ENCODE measurements at regions not wholly inside any gene's neighbourhood (a gene's known extent, or its start where the extent isn't known, plus 50 kb on each side); places are given as distances from the start of the nearest gene placed in this dataset.

DNA sequence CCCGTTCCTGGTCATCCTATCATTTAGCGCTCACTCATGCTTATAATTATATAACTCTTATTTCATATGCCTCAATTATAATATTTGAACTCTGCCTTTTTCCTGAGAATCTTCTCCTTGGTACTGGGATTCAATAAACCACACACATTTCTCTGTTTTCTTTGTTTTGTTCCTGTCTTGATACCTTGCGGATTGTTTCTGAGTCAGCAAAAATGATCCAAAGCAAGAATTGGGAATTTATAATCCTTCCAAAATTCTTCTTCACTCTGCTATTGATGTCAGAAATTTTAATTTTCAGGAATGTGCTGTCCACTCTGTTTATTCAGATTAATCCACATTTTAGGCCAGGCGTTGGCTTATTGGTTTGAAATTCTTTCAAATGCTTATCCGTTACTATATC lies 886.0 kb downstream of the SUCLG1 start:
- intact Hi-C loops (cut with micrococcal nuclease; ENCODE audit: unreplicated experiment) = no loop called here
- no peaks in the 10 kb centered on the region for H3K4me1 ChIP-seq (ENCODE audit: control insufficient read depth, insufficient read depth, low read length)

GRCh38 chr2:83572400-83572799 lies 886.7 kb downstream of the SUCLG1 start:
- no peaks in the 10 kb centered on the region for H3K27me3 ChIP-seq (ENCODE audit: control insufficient read depth, insufficient read depth, low read length)
- no peaks in the 10 kb centered on the region for H3K9me3 ChIP-seq (ENCODE audit: control insufficient read depth, insufficient read depth, low read depth, low read length)
- ChIA-PET POLR2A (no interaction called here), CTCF (no interaction called here)
- DNase-seq (ENCODE audit: low read depth, low spot score) = no peak
- H3K27ac ChIP-seq (ENCODE audit: low read length) = no peak overlapping the region
- H3K4me1 ChIP-seq (ENCODE audit: control insufficient read depth, insufficient read depth, low read length) = no peaks in the 10 kb centered on the region
- in situ Hi-C loops (cut with HindIII; ENCODE audit: low pct_unique_long_range_greater_than_20kb, low sequenced_read_pairs) = no loop called here
- no peak for ATAC-seq
- TF ChIP-seq, protein P1, sequence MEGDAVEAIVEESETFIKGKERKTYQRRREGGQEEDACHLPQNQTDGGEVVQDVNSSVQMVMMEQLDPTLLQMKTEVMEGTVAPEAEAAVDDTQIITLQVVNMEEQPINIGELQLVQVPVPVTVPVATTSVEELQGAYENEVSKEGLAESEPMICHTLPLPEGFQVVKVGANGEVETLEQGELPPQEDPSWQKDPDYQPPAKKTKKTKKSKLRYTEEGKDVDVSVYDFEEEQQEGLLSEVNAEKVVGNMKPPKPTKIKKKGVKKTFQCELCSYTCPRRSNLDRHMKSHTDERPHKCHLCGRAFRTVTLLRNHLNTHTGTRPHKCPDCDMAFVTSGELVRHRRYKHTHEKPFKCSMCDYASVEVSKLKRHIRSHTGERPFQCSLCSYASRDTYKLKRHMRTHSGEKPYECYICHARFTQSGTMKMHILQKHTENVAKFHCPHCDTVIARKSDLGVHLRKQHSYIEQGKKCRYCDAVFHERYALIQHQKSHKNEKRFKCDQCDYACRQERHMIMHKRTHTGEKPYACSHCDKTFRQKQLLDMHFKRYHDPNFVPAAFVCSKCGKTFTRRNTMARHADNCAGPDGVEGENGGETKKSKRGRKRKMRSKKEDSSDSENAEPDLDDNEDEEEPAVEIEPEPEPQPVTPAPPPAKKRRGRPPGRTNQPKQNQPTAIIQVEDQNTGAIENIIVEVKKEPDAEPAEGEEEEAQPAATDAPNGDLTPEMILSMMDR (IDR thresholded peaks at IDR 0.05) = no peak
- TF ChIP-seq POLR2AphosphoS5 (IDR thresholded peaks at IDR 0.05; ENCODE audit: low read depth, low read length) (no peak), REST (IDR thresholded peaks at IDR 0.05; ENCODE audit: insufficient read depth in 1 of 2, low read depth in 2 of 2, low read length in 1 of 2) (no peak), TCF7L2 (IDR thresholded peaks at IDR 0.05; ENCODE audit: low read depth, low read length) (no peak), SIN3A (IDR thresholded peaks at IDR 0.05; ENCODE audit: borderline replicate concordance, insufficient read depth, low read depth, low read length) (no peak)
- H3K4me3 ChIP-seq (ENCODE audit: low read depth in 2 of 2, low read length in 2 of 2) = no peak overlapping the region
- no TSS peak for BruUV-seq (replicated peaks)
- intact Hi-C loops (cut with micrococcal nuclease; ENCODE audit: unreplicated experiment) = no loop called here
- H3K36me3 ChIP-seq (ENCODE audit: control insufficient read depth, insufficient read depth, low read length) = no peaks in the 10 kb centered on the region

More for the DNA sequence above, 886.0 kb downstream of the SUCLG1 start:
- ATAC-seq = no peak
- in situ Hi-C loops (cut with HindIII; ENCODE audit: low pct_unique_long_range_greater_than_20kb, low sequenced_read_pairs) = no loop called here
- H3K27ac ChIP-seq (ENCODE audit: low read length) = no peak overlapping the region
- no peak for DNase-seq (ENCODE audit: low read depth, low spot score)
- TF ChIP-seq REST (IDR thresholded peaks at IDR 0.05; ENCODE audit: insufficient read depth in 1 of 2, low read depth in 2 of 2, low read length in 1 of 2) (no peak), POLR2AphosphoS5 (IDR thresholded peaks at IDR 0.05; ENCODE audit: low read depth, low read length) (no peak), SIN3A (IDR thresholded peaks at IDR 0.05; ENCODE audit: borderline replicate concordance, insufficient read depth, low read depth, low read length) (no peak), TCF7L2 (IDR thresholded peaks at IDR 0.05; ENCODE audit: low read depth, low read length) (no peak)
- TF ChIP-seq, protein P1 (IDR thresholded peaks at IDR 0.05) = no peak
- H3K9me3 ChIP-seq (ENCODE audit: control insufficient read depth, insufficient read depth, low read depth, low read length) = no peaks in the 10 kb centered on the region
- ChIA-PET POLR2A (no interaction called here), CTCF (no interaction called here)
- no peaks in the 10 kb centered on the region for H3K27me3 ChIP-seq (ENCODE audit: control insufficient read depth, insufficient read depth, low read length)
- BruUV-seq (replicated peaks) = no TSS peak
- H3K36me3 ChIP-seq (ENCODE audit: control insufficient read depth, insufficient read depth, low read length) = no peaks in the 10 kb centered on the region
- no peak overlapping the region for H3K4me3 ChIP-seq (ENCODE audit: low read depth in 2 of 2, low read length in 2 of 2)

Data from Panc1 (cell line).